Kidney (tissue), 13 donors: ENCODE measurements at regions not wholly inside any gene's neighbourhood (a gene's known extent, or its start where the extent isn't known, plus 50 kb on each side); places are given as distances from the start of the nearest gene placed in this dataset.

Experiments
- DNase-seq, 5 donors: peaks; one replicate each; pipeline ENCODE4 v3.0.0-alpha.2; 2013 to 2020
- FAIRE-seq: peaks from 2 replicates; lab custom pipeline; 2012; peaks lifted over from hg19 to GRCh38; lab: Jason Lieb, UNC
- H3K27ac ChIP-seq, 2 donors: one replicate each; pipeline ENCODE4 v1.7.0; 2013; ENCODE audit warnings: low read depth in 2 of 2, low read length in 2 of 2, inconsistent platforms in 1 of 2
- H3K27me3 ChIP-seq: one replicate; pipeline ENCODE4 v1.7.1; 2013; ENCODE audit warnings: low read length, inconsistent platforms; ENCODE audit not compliant: control insufficient read depth, insufficient read depth
- H3K36me3 ChIP-seq, 3 donors: one replicate each; pipeline versions ENCODE4 v1.7.0 to v1.7.1; 2013; ENCODE audit warnings: low read length in 3 of 3, control low read depth in 1 of 3, inconsistent platforms in 1 of 3; ENCODE audit not compliant: insufficient read depth in 3 of 3, control insufficient read depth in 2 of 3
- H3K4me1 ChIP-seq, 3 donors: one replicate each; pipeline versions ENCODE4 v1.7.0 to v1.7.1; 2013; ENCODE audit warnings: low read length in 3 of 3, inconsistent platforms in 1 of 3, low read depth in 1 of 3; ENCODE audit not compliant: control insufficient read depth in 2 of 3, insufficient read depth in 2 of 3
- H3K4me3 ChIP-seq, 3 donors: one replicate each; pipeline versions ENCODE4 v1.7.0 to v1.8.1; 2013; ENCODE audit warnings: low read length in 3 of 3, control low read depth in 1 of 3, inconsistent platforms in 1 of 3
- H3K9ac ChIP-seq, 3 donors: one replicate each; pipeline versions ENCODE4 v1.7.0 to v1.7.1; 2013; ENCODE audit warnings: low read length in 3 of 3, control low read depth in 1 of 3, inconsistent platforms in 1 of 3
- H3K9me3 ChIP-seq, 3 donors: one replicate each; pipeline versions ENCODE4 v1.7.0 to v1.7.1; 2013; ENCODE audit warnings: low read length in 3 of 3, control low read depth in 1 of 3, inconsistent platforms in 1 of 3; ENCODE audit not compliant: control insufficient read depth in 2 of 3, insufficient read depth in 1 of 3
- intact Hi-C: fragments of 100-400 bp; cut with DNase I; formaldehyde crosslinking; loops from one replicate; pipeline ENCODE4 v1.11.1; 2022
- TF ChIP-seq, protein P1 (sequence below): IDR thresholded peaks from 3 replicates; pipeline ENCODE4 v1.5.1; 2012; ENCODE audit warnings: mild to moderate bottlenecking, moderate library complexity, borderline replicate concordance; ENCODE audit not compliant: insufficient read depth; ENCODE audit errors: extremely low read depth
- donor health status: control.
- donor health status: control.
- donor health status: control.
- donor health status: control.
- donor health status: control.
- donor health status: DM: yes; HTN: yes; CAD: no.
- donor health status: Normal renal cell carcinoma (clear cell type).

DNA sequence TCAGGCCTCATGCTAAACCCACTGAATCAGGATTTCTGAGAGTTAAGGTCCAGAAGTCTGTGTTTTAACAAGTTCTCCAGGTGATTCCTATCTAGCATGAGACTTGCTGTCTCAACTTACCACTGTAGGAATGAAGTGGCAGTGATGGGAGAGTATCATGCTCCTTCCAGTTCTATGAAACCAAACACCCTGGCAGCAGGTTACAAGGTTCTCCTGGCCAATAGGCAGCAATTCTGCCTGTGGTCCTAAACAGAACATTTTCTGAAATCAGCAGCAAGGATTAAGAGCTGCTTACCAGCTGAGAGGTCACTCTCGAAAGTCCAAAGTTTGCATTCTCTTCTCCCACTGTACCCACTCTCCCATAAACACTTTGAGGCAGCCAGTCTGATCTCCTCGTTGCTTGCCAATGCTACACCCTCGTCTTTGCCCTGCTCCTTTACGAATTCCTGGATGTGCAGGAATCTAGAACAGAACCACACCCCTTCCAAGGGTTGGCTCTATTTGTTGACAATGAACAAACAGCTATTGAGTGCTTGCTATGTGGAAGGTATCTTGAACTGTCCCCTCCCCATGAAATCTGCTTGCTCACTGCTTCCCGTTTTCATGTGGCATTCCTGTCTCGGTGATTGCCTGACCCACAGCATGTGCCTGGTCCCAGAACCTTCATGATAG, 100.5 kb downstream of the TMEM174 start:
- TF ChIP-seq, protein P1, sequence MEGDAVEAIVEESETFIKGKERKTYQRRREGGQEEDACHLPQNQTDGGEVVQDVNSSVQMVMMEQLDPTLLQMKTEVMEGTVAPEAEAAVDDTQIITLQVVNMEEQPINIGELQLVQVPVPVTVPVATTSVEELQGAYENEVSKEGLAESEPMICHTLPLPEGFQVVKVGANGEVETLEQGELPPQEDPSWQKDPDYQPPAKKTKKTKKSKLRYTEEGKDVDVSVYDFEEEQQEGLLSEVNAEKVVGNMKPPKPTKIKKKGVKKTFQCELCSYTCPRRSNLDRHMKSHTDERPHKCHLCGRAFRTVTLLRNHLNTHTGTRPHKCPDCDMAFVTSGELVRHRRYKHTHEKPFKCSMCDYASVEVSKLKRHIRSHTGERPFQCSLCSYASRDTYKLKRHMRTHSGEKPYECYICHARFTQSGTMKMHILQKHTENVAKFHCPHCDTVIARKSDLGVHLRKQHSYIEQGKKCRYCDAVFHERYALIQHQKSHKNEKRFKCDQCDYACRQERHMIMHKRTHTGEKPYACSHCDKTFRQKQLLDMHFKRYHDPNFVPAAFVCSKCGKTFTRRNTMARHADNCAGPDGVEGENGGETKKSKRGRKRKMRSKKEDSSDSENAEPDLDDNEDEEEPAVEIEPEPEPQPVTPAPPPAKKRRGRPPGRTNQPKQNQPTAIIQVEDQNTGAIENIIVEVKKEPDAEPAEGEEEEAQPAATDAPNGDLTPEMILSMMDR: no peak
- Histone ChIP-seq H3K27me3 (no peaks in the 10 kb centered on the region), H3K4me1 (peaks cover 0 to 14% (median 7%) of the 10 kb centered on the region in 3 donors), H3K4me3 (no peak overlapping the region), H3K9ac (no peak overlapping the region), H3K36me3 (no peaks in the 10 kb centered on the region), H3K27ac (no peak overlapping the region), H3K9me3 (no peaks in the 10 kb centered on the region)
- DNase-seq (peak in 1 of 5 donors; percentile 55), FAIRE-seq (no peak)
- intact Hi-C loops: no loop called here

DNA sequence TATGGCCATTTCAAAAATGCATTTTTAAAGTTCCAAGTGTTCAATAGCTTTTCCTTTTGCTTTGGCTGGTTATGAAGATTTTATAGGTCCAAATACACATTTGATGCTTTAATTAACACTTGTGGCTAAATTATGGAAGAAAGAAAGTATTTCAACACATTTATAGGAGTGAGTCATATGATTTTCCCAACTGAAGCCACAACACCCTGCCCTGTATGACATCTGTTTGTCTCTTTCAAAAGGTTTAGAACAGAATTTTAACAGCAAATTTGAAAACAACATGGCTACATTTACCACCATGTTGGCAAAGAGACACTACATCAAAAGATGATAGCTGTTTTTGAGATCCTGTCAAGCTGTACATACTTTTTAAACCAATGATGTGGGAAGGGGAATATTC, 99.4 kb downstream of the TMEM174 start:
- Histone ChIP-seq H3K36me3 (no peaks in the 10 kb centered on the region), H3K9ac (no peak overlapping the region), H3K4me1 (peaks cover 0 to 14% (median 7%) of the 10 kb centered on the region in 3 donors), H3K27ac (no peak overlapping the region), H3K27me3 (no peaks in the 10 kb centered on the region), H3K4me3 (no peak overlapping the region), H3K9me3 (no peaks in the 10 kb centered on the region)
- no peak for FAIRE-seq
- intact Hi-C loops: no loop called here
- TF ChIP-seq, protein P1: no peak
- DNase-seq: no peak

DNA sequence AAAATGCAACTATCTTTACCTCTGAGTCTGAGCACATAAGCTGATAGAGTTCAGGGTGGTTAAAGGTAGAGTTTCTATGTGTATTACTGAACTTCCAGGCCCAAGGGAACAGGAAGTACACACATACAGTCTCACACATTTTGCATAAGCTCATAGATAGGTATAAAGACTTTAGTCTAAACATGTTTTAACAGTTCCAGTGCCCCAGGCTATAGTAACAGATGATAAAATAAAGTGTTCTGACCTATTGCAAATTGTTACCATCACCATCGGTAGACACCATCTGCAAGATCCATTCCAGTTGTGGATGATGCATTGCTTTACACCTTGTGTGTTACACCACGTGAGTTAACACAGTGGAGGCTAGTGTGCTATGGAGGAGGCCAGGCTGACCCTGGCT, 95.8 kb downstream of the TMEM174 start:
- Histone ChIP-seq H3K27me3 (no peaks in the 10 kb centered on the region), H3K27ac (no peak overlapping the region), H3K9me3 (no peaks in the 10 kb centered on the region), H3K4me1 (peaks cover 0 to 6% (median 2%) of the 10 kb centered on the region in 3 donors), H3K36me3 (no peaks in the 10 kb centered on the region), H3K4me3 (no peak overlapping the region), H3K9ac (no peak overlapping the region)
- intact Hi-C loops: no loop called here
- TF ChIP-seq, protein P1: no peak
- DNase-seq: no peak
- no peak for FAIRE-seq
